HG02970 (cell line): ENCODE measurements at regions not wholly inside any gene's neighbourhood (a gene's known extent, or its start where the extent isn't known, plus 50 kb on each side); places are given as distances from the start of the nearest gene placed in this dataset.
"Not testable (repeated sequence)": the region's sequence is repeated elsewhere in the genome, so short reads cannot be mapped to it uniquely, and the experiment has no call there.

Experiments used
- ATAC-seq: cut with Tn5 transposase; IDR thresholded peaks from one replicate; pipeline ENCODE4 v1.9.1; 2021; ENCODE audit warnings: mild to moderate bottlenecking, moderate library complexity, moderate number of reproducible peaks; ENCODE audit not compliant: unreplicated experiment, low FRiP score

DNA sequence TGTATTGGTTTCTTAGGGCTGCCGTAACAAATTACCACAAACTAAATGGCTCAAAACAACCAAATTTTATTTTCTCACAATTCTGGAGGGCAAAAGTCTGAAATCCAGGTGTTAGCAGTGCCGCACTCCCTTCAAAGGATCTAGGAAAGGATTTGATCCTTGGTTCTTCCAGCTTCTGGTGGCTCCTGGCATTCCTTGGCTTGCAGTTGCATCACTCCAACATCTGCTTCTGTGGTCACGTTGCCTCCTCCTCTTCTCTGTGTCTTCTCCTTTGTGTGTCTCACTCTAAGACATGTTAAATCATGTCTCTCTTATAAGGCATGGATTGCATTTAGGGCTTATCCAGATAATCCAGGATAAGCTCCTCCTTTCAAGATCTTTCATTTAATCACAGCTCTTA, 262.2 kb downstream of the MEX3B start:
- ATAC-seq: no peak

- no peak for ATAC-seq
These were observed 262.7 kb downstream of the MEX3B start for GRCh38 chr15:81783076-81783475.

- ATAC-seq: no peak
These were observed 264.4 kb downstream of the MEX3B start for GRCh38 chr15:81781395-81781794.

GRCh38 chr15:81780966-81781365, 264.9 kb downstream of the MEX3B start:
- ATAC-seq: no peak

- ATAC-seq: no peak
These were observed 266.6 kb downstream of the MEX3B start for GRCh38 chr15:81779181-81779580.

DNA sequence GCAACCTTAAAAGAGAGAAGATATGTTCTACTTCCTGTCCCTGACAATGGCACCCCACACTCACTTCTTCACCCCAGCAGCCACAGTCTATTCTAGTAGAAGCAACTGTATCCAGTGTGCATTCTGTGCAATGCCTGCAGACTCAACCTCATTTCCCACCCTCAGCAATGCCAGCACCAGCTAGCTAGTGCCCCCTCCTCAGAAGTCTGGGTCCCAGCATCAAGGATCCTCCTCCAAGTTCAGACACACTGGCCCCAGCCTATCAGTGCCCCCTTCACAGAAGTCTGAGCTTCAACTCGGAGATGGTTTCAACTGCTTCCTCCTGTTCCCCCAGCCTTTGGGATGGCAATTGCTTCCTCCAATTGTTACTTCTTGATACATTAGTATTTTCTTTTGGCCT, 268.3 kb downstream of the MEX3B start:
- no peak for ATAC-seq

DNA sequence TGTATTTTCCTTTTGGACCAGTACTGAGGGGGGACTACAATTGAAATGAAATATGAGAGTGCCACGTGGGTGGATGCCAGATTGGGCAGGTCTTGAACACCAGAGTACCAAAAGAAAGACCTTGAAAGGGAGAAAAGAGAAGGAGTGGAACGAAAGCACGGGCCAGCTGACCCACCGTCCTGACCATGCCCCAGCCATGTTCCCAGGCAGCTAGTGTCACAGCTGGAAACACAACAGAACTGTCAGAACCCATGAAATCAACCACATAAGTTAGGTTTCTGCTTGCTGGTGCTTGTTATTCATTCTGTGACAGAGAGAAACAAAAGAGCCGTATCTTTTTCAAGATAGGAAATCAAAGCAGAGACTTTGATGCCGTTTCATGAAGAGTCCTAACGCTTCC, 268.8 kb downstream of the MEX3B start:
- no peak for ATAC-seq

DNA sequence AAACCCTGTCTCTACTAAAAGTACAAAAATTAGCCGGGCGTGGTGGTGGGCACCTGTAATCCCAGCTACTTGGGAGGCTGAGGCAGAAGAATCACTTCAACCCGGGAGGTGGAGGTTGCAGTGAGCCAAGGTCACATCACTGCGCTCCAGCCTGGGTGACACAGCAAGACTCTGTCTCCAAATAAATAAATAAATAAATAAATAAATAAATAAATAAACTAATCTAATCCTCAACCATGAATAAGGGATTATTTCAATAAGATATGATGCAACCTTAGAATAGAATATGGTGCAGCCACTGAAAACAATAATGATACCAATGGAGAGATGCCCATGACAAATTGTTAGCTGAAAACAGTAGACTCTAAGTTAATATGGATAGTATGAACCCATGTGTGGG, 270.0 kb downstream of the MEX3B start:
- ATAC-seq: not testable (repeated sequence)

DNA sequence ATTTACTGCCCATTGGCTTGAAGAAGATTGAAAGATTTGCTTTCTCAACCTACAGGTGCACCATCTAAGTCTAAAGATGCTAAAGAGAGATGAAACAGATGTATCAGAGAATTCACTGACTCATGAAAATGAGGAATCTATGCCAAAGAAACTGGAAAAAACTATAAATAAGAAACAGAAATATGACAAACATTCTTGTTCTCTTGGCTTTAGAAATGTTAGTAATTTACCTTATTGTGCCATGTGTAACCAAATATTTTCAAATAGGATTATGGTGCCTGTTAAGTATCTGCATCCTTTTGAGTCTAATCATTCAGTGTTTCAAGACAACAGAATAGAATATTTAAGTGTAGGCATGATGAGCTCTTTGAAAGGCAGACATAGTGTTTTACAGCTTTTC, 271.5 kb downstream of the MEX3B start:
- no peak for ATAC-seq

DNA sequence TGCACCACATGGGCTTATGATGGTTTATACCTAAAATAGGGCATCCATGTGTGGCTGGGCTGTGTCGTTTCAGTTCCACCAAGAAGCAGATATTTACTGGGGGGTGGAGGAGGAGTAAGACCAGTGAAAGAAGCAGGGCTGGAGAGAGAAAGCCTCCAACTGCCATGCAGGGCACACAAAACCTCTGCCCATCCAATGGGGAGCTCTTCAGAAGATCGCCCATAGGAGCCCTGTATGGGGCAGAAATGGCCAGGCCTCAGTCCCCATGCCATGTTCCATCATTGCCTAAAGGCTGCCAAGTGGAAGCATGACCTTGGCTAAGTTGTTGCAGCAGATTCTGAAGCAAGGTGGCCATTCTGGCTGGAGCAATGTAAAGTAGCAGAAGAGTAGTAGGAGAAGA, 277.0 kb downstream of the MEX3B start:
- ATAC-seq: no peak

- no peak for ATAC-seq
These were observed 278.9 kb downstream of the MEX3B start for GRCh38 chr15:81766829-81767475.

GRCh38 chr15:81765816-81766215, 280.0 kb downstream of the MEX3B start:
- no peak for ATAC-seq

- ATAC-seq: no peak
These were observed 282.5 kb downstream of the MEX3B start for GRCh38 chr15:81763304-81763703.

DNA sequence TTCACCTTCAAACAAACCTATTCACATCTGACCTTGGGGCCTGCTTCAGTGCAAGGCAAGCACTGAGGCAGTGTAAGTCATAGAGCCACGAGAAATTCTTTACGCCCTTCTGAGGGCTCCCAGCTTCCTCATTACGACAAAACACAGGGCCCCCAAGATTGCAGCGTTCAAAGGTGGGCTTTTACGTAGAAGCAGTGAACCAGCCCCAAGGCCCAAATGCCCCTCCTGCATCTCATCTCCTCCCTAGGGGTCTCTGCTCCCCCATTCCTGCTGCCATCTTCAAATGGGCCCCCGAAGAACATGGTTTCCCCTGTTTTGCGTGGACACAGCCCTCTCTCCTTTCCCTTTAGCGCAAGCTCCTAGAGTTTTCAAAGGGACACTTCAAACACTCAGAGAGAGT, 285.1 kb downstream of the MEX3B start:
- ATAC-seq: no peak

GRCh38 chr15:81758818-81759284, 287.0 kb downstream of the MEX3B start:
- no peak for ATAC-seq

DNA sequence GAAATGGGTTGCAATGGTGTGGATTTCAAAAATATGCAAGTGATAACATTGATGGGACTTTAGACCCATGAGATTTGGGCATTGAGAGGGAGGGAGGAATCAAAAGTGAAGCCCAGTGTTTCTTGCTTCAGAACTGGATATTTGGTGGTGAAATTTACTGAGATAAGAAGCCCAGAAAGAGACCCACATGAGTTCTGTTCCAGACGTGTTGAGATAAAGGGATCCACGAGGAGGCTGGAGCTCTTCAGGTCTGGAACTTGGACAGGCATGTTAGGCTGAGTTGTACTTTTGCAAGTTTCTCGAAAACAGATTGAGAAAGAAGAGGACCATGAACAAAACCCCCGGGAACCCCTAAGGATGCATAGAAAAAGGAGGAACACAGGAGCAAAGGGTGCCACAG, 290.2 kb downstream of the MEX3B start:
- ATAC-seq: no peak

- ATAC-seq: no peak
These were observed 291.7 kb downstream of the MEX3B start for GRCh38 chr15:81754078-81754477.

DNA sequence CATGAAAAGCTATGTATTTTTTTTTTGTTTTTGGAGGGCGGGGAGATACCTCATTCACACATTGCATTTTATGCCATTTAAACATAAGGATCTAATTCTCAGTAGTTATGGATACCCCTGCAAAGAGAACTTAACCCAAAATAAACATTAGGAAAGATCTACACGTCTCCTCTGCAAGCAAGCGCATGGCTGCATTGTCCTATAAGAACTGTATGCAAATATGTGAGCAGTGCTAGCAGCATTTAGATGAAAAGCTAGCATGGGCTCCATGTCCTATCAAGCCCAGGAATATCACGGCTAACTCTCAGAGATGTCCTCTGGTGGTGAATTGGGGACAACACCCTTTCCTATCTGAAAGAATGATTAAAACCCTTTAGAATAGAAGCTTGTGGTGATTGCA, 292.8 kb downstream of the MEX3B start:
- ATAC-seq: no peak

DNA sequence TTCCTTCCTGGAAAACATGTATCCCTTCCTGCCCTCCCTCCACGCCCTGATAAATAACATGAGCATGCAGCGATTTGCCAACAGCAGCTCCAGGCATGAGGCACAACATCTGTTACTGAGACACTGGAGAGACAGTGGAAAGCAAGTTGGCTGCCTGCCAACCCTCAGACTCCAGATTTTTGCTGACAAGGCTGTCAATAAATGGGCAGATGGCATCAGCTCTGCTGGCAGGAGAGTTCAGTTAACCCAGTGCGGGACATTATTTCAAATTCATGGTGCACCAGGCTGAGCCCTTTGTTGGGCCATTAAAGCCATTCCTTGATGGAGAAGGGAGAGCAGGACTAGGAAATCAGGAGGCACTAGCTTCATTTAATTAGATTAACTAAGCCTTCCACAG, 293.3 kb downstream of the MEX3B start:
- ATAC-seq: no peak

GRCh38 chr15:81751816-81752545, 293.8 kb downstream of the MEX3B start:
- ATAC-seq: no peak

GRCh38 chr15:81751256-81751655, 294.6 kb downstream of the MEX3B start:
- ATAC-seq: no peak

GRCh38 chr15:81749716-81750375, 296.0 kb downstream of the MEX3B start:
- ATAC-seq: no peak
